ENCODE measurements at regions not wholly inside any gene's neighbourhood (a gene's known extent, or its start where the extent isn't known, plus 50 kb on each side); places are given as distances from the start of the nearest gene placed in this dataset.

- DNase-seq (ENCODE audit: low spot score in 2 of 2), result no peak
- FAIRE-seq, result no peak
These were observed 58.4 kb downstream of the SLC25A47 start for GRCh38 chr14:100381395-100382105.

- DNase-seq (ENCODE audit: low spot score in 2 of 2) (no peak), FAIRE-seq (no peak)
These were observed 58.9 kb downstream of the SLC25A47 start for GRCh38 chr14:100382106-100382455.

GRCh38 chr14:100383727-100384158 lies 60.6 kb downstream of the SLC25A47 start:
- peak in 1 of 2 donors; percentile 61 for DNase-seq (ENCODE audit: low spot score in 2 of 2)
- FAIRE-seq, result no peak

- no peak for FAIRE-seq
- DNase-seq (ENCODE audit: low spot score in 2 of 2), result no peak
These were observed 61.1 kb downstream of the SLC25A47 start for GRCh38 chr14:100384277-100384676.

GRCh38 chr14:100384819-100385813 lies 62.0 kb downstream of the SLC25A47 start:
- FAIRE-seq (no peak), DNase-seq (ENCODE audit: low spot score in 2 of 2) (no peak)

GRCh38 chr14:100386121-100386520 lies 63.0 kb downstream of the SLC25A47 start:
- DNase-seq (ENCODE audit: low spot score in 2 of 2) (no peak), FAIRE-seq (no peak)

- DNase-seq (ENCODE audit: low spot score in 2 of 2) (no peak), FAIRE-seq (no peak)
These were observed 63.7 kb downstream of the SLC25A47 start for GRCh38 chr14:100386846-100387245.

GRCh38 chr14:100387450-100387849 lies 64.3 kb downstream of the SLC25A47 start:
- DNase-seq (ENCODE audit: low spot score in 2 of 2), result no peak
- FAIRE-seq, result no peak

GRCh38 chr14:100388103-100389054 lies 65.2 kb downstream of the SLC25A47 start:
- DNase-seq (ENCODE audit: low spot score in 2 of 2), result no peak
- FAIRE-seq, result no peak

GRCh38 chr14:100389497-100390104 lies 66.5 kb downstream of the SLC25A47 start:
- FAIRE-seq, result no peak
- no peak for DNase-seq (ENCODE audit: low spot score in 2 of 2)

- DNase-seq (ENCODE audit: low spot score in 2 of 2), result no peak
- no peak for FAIRE-seq
These were observed 68.0 kb downstream of the SLC25A47 start for GRCh38 chr14:100391173-100391572.

- FAIRE-seq, result no peak
- no peak for DNase-seq (ENCODE audit: low spot score in 2 of 2)
These were observed 68.6 kb downstream of the SLC25A47 start for GRCh38 chr14:100391724-100392123.

- FAIRE-seq, result no peak
- DNase-seq (ENCODE audit: low spot score in 2 of 2), result no peak
These were observed 69.2 kb downstream of the SLC25A47 start for GRCh38 chr14:100392356-100392755.

- FAIRE-seq (no peak), DNase-seq (ENCODE audit: low spot score in 2 of 2) (no peak)
These were observed 70.2 kb downstream of the SLC25A47 start for GRCh38 chr14:100393362-100393761.

- DNase-seq (ENCODE audit: low spot score in 2 of 2) (no peak), FAIRE-seq (no peak)
These were observed 71.0 kb downstream of the SLC25A47 start for GRCh38 chr14:100393906-100394732.

- FAIRE-seq, result no peak
- no peak for DNase-seq (ENCODE audit: low spot score in 2 of 2)
These were observed 71.9 kb downstream of the SLC25A47 start for GRCh38 chr14:100394886-100395672.

- no peak for DNase-seq (ENCODE audit: low spot score in 2 of 2)
- no peak for FAIRE-seq
These were observed 73.2 kb downstream of the SLC25A47 start for GRCh38 chr14:100396266-100396795.

- no peak for FAIRE-seq
These were observed 73.9 kb downstream of the SLC25A47 start for GRCh38 chr14:100397005-100397404.

More at GRCh38 chr14:100397005-100397404, 73.9 kb downstream of the SLC25A47 start:
- no peak for DNase-seq (ENCODE audit: low spot score in 2 of 2)
